ENCODE measurements at regions not wholly inside any gene's neighbourhood (a gene's known extent, or its start where the extent isn't known, plus 50 kb on each side); places are given as distances from the start of the nearest gene placed in this dataset.

GRCh38 chr6:145067430-145067829 lies 667.9 kb downstream of the EPM2A start:
- no peak for TF ChIP-seq EZH2phosphoT487 (IDR thresholded peaks at IDR 0.05; ENCODE audit: borderline replicate concordance, low read length)
- TF ChIP-seq CTCF (IDR thresholded peaks at IDR 0.05; ENCODE audit: low read depth, low read length, poor library complexity, severe bottlenecking) = no peak
